Mucosa of gallbladder (tissue), 1 donor: ENCODE measurements at regions not wholly inside any gene's neighbourhood (a gene's known extent, or its start where the extent isn't known, plus 50 kb on each side); places are given as distances from the start of the nearest gene placed in this dataset.

Experiments
- DNase-seq: peaks from one replicate; pipeline ENCODE4 v3.0.0-alpha.2; 2020; ENCODE audit warnings: low spot score
- donor health status: DM: no; HTN: no; CAD: no.

DNA sequence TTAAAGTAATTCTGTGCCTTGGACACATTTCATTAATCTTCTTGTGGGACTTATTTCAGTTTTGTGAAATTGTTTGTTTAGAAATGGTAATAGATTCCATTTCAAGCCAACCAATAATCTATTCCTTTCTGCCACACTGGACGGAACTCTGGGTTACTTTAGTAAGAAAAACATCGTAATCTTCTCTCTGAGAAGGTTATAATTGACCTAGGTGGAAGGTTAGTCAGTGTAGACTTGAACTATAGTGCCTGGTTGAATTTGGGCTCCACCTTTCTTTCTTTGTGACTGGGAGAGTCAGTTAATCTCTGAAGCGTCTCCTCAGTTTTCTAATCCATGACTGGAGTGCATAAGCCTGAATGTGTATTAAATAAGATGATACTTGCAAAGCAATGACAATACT lies 89.7 kb upstream of the PRLR start:
- no peak for DNase-seq

DNA sequence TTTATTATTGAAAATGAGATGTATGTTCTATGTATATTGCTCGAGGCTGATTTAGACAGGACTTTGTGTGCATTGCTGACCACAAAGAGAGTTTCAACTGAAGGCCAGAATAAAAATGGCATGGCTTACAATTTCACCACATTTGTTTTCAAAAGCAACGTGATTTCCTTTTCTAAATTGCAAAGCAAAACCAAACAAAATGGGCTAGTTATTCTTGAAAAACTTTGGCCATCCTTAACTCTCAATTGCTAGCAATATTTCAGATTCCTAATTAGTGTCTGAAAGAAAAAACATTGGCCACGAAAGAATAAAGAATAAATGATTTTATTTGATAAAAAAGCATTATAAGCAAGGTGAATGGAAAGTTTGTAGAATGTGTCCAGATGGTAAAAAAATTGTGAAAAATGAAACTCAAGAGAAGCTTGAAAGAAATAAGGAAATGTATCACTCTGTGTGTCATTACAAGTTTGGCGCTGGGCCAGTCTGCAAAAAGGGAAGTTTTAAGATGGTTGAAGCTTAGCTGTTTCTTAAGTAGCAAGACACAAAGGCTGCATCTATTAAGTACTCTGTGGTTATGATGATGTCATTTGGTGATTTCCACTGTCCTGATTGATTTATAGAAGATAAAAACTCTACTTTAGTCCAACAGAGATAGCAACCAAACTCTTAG lies 89.2 kb upstream of the PRLR start:
- DNase-seq, result peak; percentile 44

DNA sequence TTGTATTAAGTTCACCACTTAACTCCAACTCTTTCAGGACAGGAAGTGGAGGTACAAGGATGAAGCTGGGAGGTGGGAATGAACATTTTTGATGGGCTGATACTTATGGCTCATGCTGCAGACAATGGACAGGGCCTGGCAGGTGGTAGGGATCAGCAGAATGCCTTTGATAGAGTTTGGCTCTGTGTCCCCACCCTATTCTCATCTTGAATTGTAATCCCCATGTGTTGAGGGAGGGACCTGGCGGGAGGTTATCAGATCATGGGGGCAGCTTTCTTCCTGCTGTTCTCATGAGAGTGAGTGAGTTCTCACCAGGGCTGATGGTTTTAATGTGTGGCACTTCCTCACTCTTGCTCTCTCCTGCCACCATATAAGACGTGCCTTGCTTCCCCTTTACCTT lies 87.3 kb upstream of the PRLR start:
- no peak for DNase-seq

DNA sequence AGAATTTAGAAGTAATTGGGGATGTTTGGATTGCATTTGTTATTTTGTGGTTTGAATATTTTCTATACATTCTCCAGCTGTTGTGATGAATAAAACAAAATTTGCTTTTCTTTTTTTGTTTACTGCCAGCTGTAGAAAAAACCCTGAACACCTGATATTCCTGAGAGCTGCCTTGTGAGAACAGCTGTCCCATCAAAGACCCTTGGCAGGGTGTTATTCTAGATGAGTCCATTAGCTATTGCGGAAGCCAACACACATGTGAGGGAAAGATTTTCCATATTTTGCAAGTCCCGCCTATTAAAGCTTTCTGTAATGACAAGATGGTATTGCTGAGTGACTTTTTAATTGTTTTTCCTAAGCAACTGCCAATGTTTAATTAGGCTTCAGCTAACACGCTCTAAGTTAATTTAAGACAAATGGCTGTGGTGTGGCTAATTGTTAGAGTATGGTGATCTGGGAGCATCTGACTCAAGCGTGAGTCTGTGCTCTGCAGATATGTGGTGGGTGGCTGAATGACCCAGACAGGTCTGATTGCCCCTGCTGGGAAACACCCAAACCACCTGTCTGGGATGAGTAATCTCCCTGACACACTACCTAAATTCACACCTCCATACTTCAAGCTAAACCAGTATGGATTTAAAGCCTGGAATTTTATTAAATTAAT lies 86.5 kb upstream of the PRLR start:
- DNase-seq, result no peak

DNA sequence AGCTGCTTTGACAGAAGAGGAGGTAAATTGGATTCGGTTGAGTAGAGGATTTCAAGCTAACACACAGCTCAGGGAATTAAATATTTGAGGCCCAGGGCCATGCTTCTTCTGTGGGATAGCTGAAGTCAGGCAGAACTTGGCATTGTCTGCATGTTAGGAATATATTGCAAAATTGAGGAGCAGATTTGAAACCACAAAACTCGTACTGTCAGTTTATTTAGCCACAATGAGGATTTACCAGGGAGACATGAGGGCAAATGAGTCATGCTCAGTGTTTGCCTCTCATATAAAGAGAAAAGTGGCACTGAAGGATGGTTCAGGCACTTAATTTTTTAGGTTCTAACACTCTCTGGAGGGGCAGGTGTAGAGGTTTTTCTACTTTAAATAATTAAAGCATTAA lies 83.0 kb upstream of the PRLR start:
- DNase-seq, result no peak

DNA sequence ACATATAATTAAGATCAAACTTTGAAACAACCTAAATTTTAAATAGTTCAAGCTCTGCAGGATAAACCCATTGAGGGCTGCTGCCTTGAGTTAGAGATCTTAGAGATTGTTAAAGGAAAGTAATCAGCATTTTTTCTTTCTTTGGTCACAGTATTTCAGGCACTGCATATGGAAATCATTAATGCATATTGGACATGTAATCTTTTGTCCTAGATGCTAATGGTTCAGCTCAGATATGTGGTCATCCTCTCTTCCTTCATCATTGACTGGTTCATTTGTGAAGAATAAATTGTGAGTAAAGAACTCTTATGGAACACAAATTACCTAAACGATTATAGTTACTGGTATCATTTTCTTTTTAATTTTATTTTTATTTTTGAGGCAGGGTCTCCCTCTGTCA lies 82.0 kb upstream of the PRLR start:
- no peak for DNase-seq

DNA sequence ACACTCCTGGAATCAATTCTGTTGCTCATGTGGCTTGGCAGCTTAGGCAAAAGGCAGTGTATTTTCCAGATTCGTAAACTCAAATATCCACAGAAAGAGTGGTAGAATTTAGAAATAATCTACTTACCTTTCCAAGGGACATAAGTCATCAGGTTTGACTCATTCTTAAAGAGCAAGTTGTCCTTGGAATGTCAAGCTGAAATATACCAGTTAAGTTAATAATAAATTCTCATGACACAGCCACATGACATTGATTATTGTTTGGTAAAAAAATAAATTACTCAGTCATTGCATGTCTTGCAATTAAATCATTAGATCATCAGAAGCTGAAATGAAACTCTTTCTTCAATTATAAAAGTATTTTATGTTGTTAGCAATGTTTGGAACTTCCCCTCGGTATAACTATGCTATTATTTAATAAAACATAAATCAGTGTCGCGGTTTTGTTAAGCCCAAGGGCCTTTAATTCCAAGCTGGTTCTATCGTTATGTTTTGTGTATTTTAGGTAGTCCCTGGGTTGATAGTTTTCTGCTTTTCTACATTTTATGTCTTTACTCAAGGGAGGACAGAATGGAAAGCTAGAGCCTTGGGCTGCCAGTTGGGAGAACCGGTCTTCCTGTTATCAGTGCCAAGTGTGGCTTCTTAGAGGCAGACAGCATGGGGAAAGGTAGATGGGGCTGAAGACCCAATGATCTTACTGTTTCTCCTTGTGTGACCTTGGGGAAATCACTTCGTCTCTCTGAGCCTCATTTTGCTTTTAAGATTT lies 79.3 kb upstream of the PRLR start:
- DNase-seq, result no peak

DNA sequence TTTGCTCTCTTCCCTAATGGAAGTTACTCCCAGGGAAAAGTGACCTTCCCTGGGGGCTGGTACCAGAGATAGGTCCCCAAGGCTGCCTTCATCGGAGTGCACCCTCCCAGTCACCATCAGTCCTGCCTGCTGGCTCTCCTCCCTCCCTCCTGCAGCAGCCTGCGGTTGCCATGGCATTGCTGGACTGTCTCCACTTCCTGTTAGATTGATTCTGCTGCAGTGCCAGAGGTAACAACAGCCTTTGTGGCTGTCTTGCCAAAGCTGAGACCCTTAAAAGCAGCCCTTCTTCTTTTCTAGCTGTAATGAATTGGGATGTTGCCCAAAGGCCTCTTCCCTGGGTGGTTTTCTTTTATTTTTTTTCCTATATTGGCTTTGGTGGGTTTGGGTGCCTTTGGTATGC lies 78.1 kb upstream of the PRLR start:
- DNase-seq, result no peak

DNA sequence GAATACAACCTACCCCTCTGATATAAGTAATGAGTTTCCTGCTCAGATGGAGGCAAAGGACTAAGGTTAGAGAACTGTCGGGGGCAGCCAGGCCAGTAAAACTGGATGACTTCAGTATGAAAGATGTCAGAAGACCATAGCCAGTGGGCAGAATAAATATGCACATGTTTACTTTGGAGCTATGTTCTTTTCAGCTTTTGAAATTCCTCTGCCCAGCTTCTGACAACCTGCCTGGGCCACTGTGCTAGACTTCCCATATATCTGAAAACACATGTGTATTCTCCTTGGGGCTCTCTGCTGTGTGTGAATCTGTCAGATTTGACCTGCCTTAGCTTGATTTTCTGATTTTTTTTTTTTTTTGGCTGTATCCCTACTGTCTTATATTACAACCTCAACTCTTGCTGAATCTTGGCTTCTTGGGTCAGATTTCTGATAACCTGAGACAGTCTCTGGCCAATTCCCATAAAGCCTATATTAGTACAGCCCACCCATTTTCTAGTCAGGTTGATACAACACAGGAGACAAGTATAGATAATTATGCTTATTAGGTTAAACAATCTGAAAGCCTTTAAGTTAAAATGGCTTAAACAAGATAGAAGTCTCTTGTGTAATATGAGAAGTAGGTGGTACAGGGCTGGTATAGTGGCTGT lies 76.6 kb upstream of the PRLR start:
- DNase-seq, result no peak

DNA sequence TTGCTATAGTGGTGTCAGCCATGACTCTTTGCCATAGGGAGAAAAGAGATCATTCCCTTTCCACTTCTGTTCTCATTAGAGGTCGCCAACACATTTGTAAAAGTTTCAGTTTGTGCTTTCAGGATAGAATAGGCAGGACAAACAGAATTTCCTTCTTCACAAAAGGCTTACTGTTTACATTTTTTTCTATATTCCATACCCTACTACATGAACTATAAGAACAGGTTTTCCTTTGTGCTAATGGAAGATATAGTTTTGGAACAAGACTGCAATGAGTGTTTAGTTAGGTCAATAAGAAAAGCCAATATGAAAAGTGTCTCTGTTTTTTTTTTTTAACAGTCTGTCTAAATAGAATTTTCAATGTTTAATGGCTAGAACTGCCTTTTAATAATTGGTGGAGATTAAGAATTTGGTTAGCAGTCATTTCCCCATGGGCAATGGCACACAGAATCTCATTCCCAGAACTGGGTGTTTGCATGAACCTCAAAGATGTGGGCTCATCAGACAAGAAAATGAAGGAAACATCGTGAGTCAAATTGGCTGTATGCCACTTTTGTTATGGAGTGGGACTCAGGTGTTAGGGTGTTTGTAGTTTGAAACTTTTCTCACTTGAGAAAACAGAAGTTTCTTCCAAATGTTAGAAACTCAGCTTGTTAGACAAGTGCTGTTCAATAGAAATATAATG lies 75.2 kb upstream of the PRLR start:
- DNase-seq, result no peak

DNA sequence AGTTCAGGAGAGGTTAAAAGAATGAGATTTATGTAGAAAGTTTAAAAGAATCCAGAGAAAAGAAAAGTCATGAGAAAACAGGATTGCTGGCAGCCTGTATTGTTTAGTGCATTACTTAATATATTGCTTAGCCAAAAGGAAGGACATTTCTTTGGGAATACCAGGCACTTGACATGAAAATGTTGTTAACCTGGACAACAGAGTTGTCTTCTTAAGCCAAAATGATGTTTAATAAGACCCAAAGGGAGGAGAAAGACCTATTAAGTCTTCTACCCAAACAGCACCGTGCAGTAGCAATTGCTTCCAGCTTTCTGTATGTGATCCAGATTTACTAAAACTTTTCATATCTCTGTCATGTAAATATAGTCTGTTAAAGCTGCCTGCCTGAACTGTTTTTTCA lies 74.0 kb upstream of the PRLR start:
- no peak for DNase-seq

DNA sequence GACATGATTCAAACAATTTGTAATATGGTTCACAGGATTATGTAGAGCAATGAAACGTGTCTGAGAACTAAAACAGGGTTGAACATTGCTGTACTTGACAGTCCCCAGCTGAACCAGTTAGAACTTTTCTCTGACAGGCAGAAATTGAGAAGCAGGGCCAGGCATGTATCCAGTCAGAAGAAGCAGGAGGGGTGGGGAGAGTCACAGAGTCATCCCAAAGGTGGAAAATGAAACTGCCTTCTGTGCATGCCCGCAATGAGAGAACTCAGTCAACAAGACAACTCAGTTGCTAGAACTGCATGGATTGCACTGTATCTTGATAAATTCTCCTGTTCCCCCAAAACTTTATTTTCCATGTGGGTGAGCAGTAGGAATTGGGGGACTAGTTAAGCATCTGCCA lies 72.9 kb upstream of the PRLR start:
- no peak for DNase-seq

DNA sequence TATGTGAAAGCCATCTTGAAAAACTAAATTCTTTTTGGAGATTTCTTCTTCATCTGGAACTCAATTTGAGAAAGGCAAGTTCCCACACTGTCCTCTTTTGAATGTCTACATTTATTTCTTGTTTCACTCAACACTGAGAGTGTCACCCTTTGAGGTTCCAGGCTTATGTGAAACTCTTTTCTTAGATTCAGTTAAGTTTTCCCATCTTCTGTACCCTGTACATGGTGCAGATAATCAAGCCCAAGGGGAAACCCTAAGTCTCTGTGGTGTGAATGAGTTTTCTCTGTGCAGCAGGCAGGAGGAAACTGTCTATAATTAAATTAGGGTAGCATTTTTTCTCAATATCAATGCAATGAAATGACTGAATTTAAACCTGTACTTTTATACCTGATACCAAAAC lies 72.3 kb upstream of the PRLR start:
- DNase-seq, result no peak

DNA sequence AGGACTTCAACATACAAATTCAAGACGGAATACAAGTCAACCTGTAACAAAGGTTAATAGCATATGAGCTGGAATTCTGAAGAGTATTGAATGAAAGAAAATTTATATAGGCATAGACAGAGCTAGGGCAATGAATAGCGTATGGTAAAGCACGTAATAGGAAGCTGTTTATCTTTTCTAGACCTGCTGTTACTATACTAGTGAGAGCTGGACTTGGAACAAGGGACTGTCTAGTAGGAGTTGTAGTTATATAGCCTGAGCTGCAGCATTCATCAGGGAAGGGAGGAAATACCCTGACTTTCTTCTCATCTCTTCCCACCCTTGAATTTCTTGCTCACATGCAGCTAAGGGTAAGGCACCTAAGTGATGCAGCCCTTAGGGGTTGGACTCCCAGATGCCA lies 67.5 kb upstream of the PRLR start:
- no peak for DNase-seq

DNA sequence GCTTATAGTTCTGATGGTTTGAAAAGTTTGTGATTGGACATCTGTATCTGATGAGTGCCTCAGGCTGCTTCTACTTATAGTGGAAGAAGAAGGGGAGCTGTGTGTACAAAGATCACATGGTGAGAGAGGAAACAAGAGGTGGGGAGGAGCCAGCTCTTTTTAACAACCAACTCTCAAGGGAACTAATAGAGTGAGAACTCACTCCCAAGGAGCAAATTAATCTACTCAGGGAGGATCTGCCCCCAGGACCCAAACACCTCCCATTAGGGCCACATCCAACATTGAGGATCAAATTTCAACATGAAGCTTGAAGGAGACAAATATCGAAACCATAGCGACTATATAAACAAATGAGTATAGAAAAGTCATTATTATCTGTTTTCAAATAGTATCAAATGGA lies 64.7 kb upstream of the PRLR start:
- no peak for DNase-seq

DNA sequence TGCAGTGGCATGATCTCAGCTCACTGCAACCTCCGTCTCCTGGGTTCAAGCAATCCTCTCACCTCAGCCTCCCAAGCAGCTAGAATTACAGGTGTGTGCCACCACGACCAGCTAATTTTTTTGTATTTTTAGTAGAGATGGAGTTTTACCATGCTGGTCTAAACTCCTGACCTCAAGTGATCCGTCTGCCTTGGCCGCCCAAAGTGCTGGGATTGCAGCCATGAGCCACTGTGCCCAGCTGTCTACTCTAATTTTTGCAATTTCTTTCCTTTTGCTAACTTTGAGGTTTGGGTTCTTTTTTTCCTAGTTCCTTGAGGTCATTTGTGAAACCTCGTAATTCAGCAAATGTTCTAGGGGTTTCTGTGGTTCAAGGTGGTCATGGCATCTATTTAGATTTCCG lies 63.7 kb upstream of the PRLR start:
- no peak for DNase-seq

DNA sequence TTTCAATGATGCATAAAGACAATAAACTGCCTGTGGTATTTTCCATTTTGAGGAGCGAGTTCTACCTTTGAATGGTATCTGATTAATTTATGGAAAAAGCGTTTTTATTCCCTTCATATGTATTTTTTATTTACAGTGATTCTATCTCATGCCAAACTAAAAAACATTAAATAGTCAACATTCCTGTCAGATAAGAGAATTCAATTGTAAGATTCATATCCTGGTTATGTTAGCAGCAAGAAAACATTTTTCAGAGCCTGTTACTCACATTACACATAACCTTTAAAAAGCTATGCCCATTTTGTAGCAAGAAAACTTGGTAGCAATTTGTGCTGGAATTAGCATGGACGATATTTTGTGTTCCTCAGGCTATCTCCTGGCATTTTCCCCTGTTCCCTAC lies 55.1 kb upstream of the PRLR start:
- no peak for DNase-seq

DNA sequence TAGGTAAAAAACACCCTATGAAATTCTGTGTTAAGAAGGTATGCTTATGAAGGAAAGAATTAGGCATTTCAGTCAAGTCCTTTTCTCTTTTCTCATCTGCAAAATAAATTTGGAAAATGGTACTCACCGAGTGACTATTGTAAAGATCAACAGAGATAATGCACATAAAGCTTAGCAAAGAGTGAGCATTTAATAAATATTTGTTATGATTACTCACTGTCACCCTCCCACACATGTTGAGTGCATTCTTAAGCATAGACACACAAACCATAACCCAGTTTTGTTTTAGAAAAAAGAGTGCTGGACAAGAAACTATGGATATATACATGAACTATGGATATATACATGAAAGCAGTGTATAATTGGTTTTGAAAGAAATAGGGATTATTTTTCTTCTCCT lies 54.7 kb upstream of the PRLR start:
- no peak for DNase-seq

DNA sequence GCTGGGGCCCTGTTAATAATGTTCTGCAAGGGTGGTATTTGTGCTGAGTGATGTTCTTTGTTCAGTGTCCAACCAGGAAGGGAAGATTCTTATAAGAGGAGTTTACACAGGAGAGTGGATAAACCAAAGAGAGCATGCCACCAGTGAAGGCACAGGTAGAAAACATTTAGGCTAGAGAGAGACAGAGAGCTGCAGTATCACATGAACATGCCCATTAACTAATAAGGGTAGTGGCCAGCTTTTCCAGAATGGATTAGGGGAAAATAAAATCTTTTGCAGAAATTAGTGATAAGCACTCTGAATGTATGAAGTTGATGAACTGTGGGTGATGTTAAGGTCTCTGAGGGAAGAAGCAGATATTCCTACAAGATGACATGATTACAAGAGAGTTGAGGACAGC lies 54.1 kb upstream of the PRLR start:
- DNase-seq, result no peak

DNA sequence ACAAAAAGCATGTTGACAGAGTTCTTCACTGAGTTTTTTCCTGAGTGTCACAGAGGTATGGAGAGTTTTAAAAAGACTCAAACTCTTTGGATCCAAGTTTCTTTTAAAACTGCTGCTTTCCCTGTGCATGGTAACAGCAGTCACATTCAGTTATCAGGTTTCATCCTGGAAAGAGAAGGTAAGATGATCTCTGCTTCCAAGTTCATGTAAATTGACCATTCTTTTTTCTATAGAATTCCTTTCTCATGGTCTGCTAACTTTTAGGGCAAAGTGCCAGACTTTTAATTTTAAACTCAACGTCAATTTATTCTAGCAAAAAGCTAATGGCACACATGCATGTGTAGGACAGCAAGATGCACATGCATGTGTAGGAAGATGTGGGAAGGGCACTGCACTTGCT lies 52.5 kb upstream of the PRLR start:
- DNase-seq, result no peak

DNA sequence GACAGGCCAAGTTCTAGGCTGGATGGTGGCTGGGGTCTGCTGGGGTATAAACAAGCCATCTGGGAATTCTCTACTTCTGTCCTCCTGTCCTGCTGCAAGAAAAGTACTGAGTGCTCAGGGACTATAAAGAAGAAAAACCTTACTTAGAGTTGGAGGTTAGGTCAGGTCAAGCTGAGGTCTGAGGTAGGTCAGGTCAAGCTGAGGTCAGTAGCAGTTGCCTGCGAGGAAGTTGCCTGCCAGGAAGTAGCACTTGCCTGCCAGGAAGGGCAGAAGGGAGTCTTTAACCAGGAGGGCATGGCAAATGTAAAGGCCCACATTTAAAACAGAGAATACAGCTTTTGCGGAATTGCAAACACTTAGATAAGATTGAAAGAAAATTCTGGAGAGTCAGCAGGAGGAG lies 51.3 kb upstream of the PRLR start:
- DNase-seq, result no peak
